Neural cell (in vitro differentiated cells): ENCODE measurements at regions not wholly inside any gene's neighbourhood (a gene's known extent, or its start where the extent isn't known, plus 50 kb on each side); places are given as distances from the start of the nearest gene placed in this dataset.

Experiments used
- H2AFZ ChIP-seq: fragments of 200-600, 300-800 bp; sonication (generic), shearing (Covaris generic); 2 replicates; pipeline ENCODE4 v1.6.0; 2014; ENCODE audit warnings: low read depth, mild to moderate bottlenecking, antibody characterized with exemption, low read length, moderate library complexity
- H3F3A ChIP-seq: fragments of 200-600 bp; shearing (Covaris generic); 2 replicates; pipeline ENCODE4 v1.6.1; 2016; ENCODE audit warnings: mild to moderate bottlenecking, moderate library complexity, mixed read lengths, antibody characterized with exemption, low read length; ENCODE audit not compliant: insufficient read depth, poor library complexity, severe bottlenecking
- H3K27ac ChIP-seq: fragments of 200-600, 300-800 bp; sonication (generic), shearing (Covaris generic); 2 replicates; pipeline ENCODE4 v1.5.1; 2014; ENCODE audit warnings: mild to moderate bottlenecking, low read length, moderate library complexity
- H3K27me3 ChIP-seq: fragments of 300-800, 200-600 bp; sonication (generic), shearing (Covaris generic); 2 replicates; pipeline ENCODE4 v1.6.0; 2014; ENCODE audit warnings: mild to moderate bottlenecking, low read depth, low read length, moderate library complexity; ENCODE audit not compliant: insufficient read depth
- H3K36me3 ChIP-seq: fragments of 300-800, 200-600 bp; sonication (generic), shearing (Covaris generic); 2 replicates; pipeline ENCODE4 v1.5.1; 2014; ENCODE audit warnings: mild to moderate bottlenecking, antibody characterized with exemption, low read length, moderate library complexity; ENCODE audit not compliant: insufficient read depth
- H3K4me2 ChIP-seq: fragments of 300-800, 200-600 bp; sonication (generic), shearing (Covaris generic); 2 replicates; pipeline ENCODE4 v1.6.0; 2014; ENCODE audit warnings: mild to moderate bottlenecking, low read length
- H3K4me3 ChIP-seq: fragments of 300-800, 200-600 bp; sonication (generic), shearing (Covaris generic); 2 replicates; pipeline ENCODE4 v1.5.1; 2014; ENCODE audit warnings: mild to moderate bottlenecking, low read length, moderate library complexity
- H3K79me2 ChIP-seq: fragments of 200-600 bp; shearing (Covaris generic); replicated peaks from 2 replicates; pipeline ENCODE4 v1.6.0; 2014; ENCODE audit warnings: mild to moderate bottlenecking, low read length, moderate library complexity; ENCODE audit not compliant: insufficient read depth
- H3K9ac ChIP-seq: fragments of 300-800, 200-600 bp; sonication (generic), shearing (Covaris generic); 2 replicates; pipeline ENCODE4 v1.6.1; 2016; ENCODE audit warnings: mild to moderate bottlenecking, low read length, mixed read lengths
- H3K9me2 ChIP-seq: fragments of 200-600 bp; shearing (Covaris generic); 2 replicates; pipeline ENCODE4 v1.6.1; 2016; ENCODE audit warnings: mild to moderate bottlenecking, low read length, mixed read lengths; ENCODE audit not compliant: insufficient read depth
- H3K9me3 ChIP-seq: fragments of 200-600, 300-800 bp; sonication (generic), shearing (Covaris generic); 2 replicates; pipeline ENCODE4 v1.6.1; 2016; ENCODE audit warnings: mild to moderate bottlenecking, mixed run types, low read length, moderate library complexity, mixed read lengths
- H4K20me1 ChIP-seq: fragments of 200-600 bp; shearing (Covaris generic); 2 replicates; pipeline ENCODE4 v1.6.1; 2016; ENCODE audit warnings: mild to moderate bottlenecking, mixed run types; ENCODE audit not compliant: insufficient read depth
- CTCF ChIP-seq: fragments of 450-650 bp; IDR thresholded peaks from 2 replicates; pipeline ENCODE4 v1.5.1; 2014; ENCODE audit warnings: antibody characterized with exemption, mild to moderate bottlenecking, moderate library complexity; ENCODE audit not compliant: poor library complexity, severe bottlenecking
- EP300 ChIP-seq: fragments of 450-650 bp; conservative IDR thresholded peaks from 2 replicates; pipeline ENCODE4 v1.6.1; 2014; ENCODE audit warnings: antibody characterized with exemption, mild to moderate bottlenecking, moderate library complexity; ENCODE audit not compliant: poor library complexity, severe bottlenecking
- EZH2 ChIP-seq: fragments of 200-600, 300-800 bp; shearing (Covaris generic), sonication (generic); IDR thresholded peaks from 2 replicates; pipeline ENCODE4 v1.6.1; 2014; ENCODE audit warnings: antibody characterized with exemption, low read length, borderline replicate concordance, mild to moderate bottlenecking; ENCODE audit not compliant: insufficient read depth, poor library complexity, severe bottlenecking
- MXI1 ChIP-seq: fragments of 450-650 bp; conservative IDR thresholded peaks from 2 replicates; pipeline ENCODE4 v1.6.1; 2014; ENCODE audit warnings: antibody characterized with exemption, mild to moderate bottlenecking; ENCODE audit not compliant: poor library complexity, severe bottlenecking
- POLR2AphosphoS5 ChIP-seq: IDR thresholded peaks from 2 replicates; pipeline ENCODE4 v1.6.1; 2012
- RAD21 ChIP-seq: fragments of 450-650 bp; conservative IDR thresholded peaks from 2 replicates; pipeline ENCODE4 v1.6.1; 2014; ENCODE audit warnings: antibody characterized with exemption, mild to moderate bottlenecking, moderate library complexity
- REST ChIP-seq: IDR thresholded peaks from 2 replicates; pipeline ENCODE4 v1.6.1; 2012; ENCODE audit warnings: borderline replicate concordance
- SMC3 ChIP-seq: fragments of 450-650 bp; conservative IDR thresholded peaks from 2 replicates; pipeline ENCODE4 v1.6.1; 2014; ENCODE audit warnings: antibody characterized with exemption, mild to moderate bottlenecking, moderate library complexity; ENCODE audit not compliant: poor library complexity
- TAF1 ChIP-seq: IDR thresholded peaks from 2 replicates; pipeline ENCODE4 v1.6.1; 2012; ENCODE audit warnings: low read depth

GRCh38 chr7:50156706-50157105, 63.7 kb upstream of the ZPBP start:
- Histone ChIP-seq H3K36me3 (no peaks in the 10 kb centered on the region), H3K27ac (no peak overlapping the region), H3K27me3 (no peaks in the 10 kb centered on the region), H3K79me2 (no peaks in the 10 kb centered on the region), H4K20me1 (no peaks in the 10 kb centered on the region), H3K4me3 (no peak overlapping the region), H3K4me2 (no peak overlapping the region), H3K9me3 (no peaks in the 10 kb centered on the region), H2AFZ (no peak overlapping the region), H3K9me2 (no peaks in the 10 kb centered on the region), H3K9ac (no peak overlapping the region), H3F3A (no peaks in the 10 kb centered on the region)
- TF ChIP-seq POLR2AphosphoS5 = no peak
- TF ChIP-seq REST = no peak

GRCh38 chr7:50156163-50156562, 63.1 kb upstream of the ZPBP start:
- H3F3A ChIP-seq = no peaks in the 10 kb centered on the region
- H3K27ac ChIP-seq = no peak overlapping the region
- H3K9me3 ChIP-seq = no peaks in the 10 kb centered on the region
- no peak overlapping the region for H3K9ac ChIP-seq
- H3K4me3 ChIP-seq = no peak overlapping the region
- no peak for TF ChIP-seq TAF1
- TF ChIP-seq RAD21 = no peak
- no peak for TF ChIP-seq MXI1
- TF ChIP-seq CTCF = no peak
- TF ChIP-seq REST = no peak
- no peak for TF ChIP-seq SMC3
- TF ChIP-seq EP300 = no peak
- TF ChIP-seq EZH2 = no peak
- no peak for TF ChIP-seq POLR2AphosphoS5
- no peaks in the 10 kb centered on the region for H3K79me2 ChIP-seq
- H2AFZ ChIP-seq = no peak overlapping the region
- H4K20me1 ChIP-seq = no peaks in the 10 kb centered on the region
- no peaks in the 10 kb centered on the region for H3K27me3 ChIP-seq
- H3K9me2 ChIP-seq = no peaks in the 10 kb centered on the region
- no peak overlapping the region for H3K4me2 ChIP-seq
- H3K36me3 ChIP-seq = no peaks in the 10 kb centered on the region
